GM19238 (cell line): ENCODE measurements at regions not wholly inside any gene's neighbourhood (a gene's known extent, or its start where the extent isn't known, plus 50 kb on each side); places are given as distances from the start of the nearest gene placed in this dataset.
"Not testable (repeated sequence)": the region's sequence is repeated elsewhere in the genome, so short reads cannot be mapped to it uniquely, and the experiment has no call there.

Experiments
- DNase-seq: peaks from one replicate; pipeline ENCODE4 v3.0.0; 2011; ENCODE audit warnings: low spot score; ENCODE audit not compliant: insufficient read length

DNA sequence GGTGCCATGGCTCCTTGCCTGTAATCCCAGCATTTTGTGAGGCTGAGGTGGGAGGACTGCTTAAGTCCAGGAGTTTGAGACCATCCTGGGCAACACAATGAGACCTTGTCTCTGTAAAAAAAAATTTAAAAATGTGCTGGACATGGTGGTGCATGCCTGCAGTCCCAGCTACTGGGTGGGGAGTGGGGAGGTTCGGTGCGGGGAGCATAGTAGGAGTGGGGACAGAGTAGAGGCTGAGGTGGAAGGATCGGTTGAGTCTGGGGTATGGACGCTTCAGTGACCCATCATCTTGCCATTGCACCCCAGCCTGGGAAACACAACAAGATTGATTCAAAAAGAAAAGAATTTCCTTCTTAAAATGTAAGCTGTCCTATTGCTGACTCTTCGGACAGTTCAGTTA, 1490.0 kb upstream of the GBE1 start:
- DNase-seq, result no peak

DNA sequence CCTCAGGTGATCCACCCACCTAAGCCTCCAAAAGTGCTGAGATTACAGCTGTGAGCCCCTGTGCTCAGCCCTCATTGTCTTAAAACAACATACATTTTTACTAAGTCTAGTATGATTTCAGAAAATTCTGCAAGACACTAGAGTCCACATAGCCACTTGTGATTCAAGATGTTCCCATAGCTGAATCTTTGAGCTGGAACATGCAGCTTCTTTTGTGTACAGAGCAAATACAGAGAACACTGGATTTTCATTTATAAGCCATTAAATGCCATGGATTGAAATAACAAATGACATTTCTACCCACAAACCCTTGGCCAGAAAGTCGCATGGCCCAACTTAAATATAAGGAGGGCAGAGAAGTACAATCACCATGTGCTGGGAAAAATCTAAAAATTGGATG, 1489.2 kb upstream of the GBE1 start:
- DNase-seq, result no peak

DNA sequence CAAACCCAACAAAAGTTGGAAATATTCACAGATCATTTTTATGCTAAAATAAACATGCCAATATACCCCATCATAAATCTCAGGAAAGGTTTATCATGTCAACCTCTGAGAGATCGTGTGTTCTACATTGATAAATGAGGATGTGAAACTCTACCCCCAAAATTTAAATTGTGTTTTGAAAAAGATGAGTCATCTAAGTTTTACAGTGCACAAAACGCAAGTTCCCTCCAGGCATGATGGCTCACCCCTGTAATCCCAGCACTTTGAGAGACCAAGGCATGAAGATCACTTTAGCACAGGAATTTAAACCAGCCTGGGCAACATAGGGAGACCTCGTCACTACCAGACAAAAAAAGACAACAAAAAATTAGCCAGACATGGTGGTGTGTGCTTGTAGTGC, 1487.0 kb upstream of the GBE1 start:
- DNase-seq, result no peak

DNA sequence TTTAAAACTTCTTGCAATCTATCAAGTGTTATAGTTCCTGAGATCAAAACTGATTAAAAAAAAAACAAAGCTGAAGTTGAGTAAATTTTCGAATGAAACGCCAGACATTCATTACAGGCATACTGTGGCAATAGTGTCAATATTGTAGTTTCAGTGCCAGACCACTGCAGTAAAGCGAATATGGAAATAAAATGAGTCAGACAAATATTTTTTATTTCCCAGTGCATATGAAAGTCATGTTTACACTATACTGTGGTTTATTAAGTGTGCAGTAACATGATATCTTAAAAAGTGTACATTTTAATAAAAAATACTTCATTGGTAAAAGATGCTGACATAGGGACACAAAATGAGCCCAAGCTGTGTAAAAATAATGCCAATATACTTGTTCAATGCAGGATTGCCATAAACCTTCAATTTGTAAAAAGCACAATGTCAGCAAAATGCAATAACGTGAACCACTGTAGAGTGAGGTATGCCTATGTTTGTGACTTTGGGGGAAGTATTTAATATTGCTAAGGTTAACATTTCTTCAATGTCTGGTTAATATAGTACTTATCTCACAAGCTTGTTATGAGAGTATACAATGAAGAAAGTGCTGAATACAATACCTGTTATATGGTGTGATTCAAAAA, 1473.9 kb upstream of the GBE1 start:
- DNase-seq, result no peak

DNA sequence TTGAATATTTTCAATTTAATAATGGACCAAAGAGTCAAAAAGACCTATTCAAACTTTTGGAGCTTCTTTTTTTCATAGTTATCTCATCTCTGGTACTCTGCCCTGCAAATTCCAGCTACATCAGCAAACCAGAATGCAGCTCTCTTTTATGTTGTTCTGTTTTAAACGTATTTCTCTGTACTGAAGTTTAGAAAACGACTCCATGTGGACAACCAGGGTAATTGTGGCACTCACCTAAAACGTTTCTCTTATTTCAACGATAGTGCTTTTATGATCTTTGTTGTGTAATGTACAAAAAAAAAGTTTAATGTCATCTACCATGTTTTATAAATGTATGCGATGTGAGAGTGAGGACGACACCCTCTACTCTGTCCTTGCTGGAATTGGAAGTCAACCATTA, 1472.3 kb upstream of the GBE1 start:
- no peak for DNase-seq

DNA sequence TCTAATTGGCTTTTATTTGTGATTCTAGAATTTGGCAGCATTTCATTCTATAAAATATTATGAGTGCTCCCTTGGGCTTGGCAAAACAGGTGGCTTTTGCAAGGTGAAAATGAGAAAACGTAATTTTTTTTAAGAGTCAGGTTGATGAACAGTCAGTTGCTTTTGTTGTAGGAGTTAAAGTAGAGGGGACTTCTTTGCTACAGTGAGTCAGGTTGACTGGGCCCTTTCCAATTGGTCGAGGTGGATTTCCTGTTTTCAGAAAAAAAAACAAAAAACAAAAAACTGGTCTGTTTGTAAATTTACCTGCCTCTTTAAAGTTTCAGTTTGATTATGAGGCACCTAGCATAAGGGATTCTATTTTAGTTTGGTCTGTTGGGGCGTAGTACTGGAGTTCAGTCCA, 1469.4 kb upstream of the GBE1 start:
- no peak for DNase-seq

DNA sequence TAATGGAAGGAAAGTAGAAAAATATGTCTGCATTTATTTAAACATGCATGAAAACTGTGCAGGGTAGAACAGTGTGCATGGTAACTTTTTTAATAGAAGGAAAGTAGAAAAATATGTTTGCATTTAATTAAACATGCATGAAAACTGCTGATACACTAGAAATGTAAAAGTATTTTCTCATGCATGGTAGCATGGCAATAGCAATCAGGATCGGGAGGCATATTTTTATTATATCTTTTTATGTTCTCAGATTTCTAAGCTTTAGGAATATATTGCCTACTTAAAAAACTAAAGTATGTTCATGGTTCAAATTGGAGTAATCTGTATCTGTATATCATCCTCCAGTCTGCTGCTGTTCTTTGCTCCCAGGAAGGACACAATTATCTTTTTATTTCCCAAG, 1468.9 kb upstream of the GBE1 start:
- DNase-seq, result no peak

DNA sequence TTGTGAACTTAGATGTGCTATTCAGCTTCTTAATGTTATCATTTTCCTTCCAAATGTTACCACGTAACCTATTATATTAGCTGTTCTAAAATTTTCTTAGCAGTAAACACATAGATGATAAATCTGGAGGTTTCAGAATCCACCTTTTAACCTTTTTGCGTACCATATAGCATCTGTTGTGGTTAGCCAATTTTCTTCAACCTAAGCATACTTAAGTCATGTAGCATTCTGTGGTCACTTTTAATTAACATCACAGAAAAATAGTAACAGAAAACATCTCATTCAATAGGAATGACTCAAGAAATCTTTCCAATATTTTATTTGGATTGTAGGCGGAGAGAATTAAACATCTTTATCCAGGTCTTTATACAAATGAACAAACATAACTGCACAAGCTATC, 1465.3 kb upstream of the GBE1 start:
- no peak for DNase-seq

DNA sequence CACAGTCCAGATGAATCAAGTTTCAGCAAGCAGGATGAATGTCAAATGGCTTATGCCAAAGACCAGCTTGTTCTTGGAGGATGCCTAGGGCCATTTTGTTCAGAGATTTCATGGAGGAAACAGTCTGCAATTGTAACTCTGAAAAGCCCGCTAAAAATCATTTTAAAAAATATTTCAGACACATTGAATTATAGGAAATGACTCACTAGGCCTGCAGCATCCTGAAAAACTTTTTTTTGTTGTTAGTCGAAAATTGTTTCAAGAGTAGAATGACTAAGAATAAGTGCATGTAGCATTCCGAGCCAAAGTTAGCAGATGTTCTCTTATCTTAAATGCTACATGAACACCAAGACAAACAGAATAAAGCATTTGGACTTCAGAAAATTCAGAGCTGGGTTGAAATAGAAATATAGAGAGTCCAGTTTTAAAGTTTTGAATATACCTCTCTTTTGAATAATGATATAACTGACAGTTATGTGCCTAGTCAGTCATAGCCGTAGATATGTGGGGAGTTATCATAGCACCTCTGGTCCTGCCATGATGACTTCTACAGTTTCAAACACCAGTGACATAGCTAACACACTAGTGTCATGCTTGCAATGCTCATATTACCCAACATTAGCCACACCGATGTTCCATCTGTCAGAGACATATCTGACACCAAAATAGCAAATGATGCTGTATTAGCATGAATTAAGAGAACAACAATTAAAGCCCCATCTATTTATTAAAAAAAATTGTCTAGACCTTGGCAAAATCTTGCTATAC, 1462.8 kb upstream of the GBE1 start:
- DNase-seq, result no peak

DNA sequence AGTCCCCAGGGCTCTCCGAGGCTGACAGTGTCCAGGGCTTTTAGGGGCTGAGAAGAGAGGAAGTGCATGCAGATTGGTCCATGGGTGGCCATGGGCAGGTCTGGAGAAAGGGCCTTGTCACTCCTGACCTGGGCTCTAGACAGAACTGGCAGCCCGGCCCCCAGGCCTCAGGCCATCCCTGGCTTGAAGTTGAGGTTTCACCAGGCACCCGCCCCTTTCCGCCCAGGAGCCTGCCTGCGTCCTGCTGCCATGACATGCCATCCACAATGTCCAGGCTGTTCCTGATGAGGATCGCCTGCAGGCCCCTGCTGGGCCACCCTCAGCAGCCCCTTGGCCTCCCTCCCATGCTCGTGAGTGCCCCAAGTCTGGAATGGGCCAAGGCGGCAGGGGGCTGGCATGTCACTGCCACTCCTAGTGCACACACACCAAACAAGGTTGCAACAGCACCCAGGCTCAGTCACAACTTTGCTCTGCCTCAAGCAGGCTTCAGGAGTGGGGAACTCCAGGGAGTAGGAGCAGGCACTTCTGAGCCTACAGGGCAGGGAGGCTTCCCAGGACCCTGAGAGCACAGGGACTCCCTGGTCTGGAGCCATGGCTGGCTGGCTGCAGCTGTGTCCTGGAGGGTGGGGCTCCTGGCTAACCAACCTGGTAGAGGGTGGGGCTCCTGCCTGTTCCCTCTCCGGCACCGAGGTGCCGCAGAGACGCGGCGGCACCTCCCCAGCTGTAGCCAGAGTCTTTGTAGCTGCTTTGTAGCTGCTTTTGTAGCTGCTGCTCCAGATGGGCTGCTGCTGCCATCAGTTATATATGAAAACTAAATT, 1457.1 kb upstream of the GBE1 start:
- DNase-seq, result no peak

DNA sequence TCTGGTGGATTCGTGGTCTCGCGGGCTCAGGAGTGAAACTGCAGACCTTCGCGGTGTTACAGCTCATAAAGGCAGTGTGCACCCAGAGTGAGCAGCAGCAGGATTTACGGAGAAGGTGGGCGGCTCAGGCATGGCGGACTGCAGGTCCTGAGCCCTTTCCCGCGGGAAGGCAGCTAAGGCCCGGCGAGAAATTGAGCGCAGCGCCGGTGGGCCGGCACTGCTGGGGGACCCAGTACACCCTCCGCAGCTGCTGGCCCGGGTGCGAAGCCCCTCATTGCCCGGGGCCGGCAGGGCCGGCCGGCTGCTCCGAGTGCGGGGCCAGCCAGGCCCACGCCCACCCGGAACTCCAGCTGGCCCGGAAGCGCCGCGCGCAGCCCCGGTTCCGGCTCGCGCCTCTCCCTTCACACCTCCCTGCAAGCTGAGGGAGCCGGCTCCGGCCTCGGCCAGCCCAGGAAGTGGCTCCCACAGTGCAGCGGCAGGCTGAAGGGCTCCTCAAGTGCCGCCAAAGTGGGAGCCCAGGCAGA, 1456.2 kb upstream of the GBE1 start:
- DNase-seq, result not testable (repeated sequence)

DNA sequence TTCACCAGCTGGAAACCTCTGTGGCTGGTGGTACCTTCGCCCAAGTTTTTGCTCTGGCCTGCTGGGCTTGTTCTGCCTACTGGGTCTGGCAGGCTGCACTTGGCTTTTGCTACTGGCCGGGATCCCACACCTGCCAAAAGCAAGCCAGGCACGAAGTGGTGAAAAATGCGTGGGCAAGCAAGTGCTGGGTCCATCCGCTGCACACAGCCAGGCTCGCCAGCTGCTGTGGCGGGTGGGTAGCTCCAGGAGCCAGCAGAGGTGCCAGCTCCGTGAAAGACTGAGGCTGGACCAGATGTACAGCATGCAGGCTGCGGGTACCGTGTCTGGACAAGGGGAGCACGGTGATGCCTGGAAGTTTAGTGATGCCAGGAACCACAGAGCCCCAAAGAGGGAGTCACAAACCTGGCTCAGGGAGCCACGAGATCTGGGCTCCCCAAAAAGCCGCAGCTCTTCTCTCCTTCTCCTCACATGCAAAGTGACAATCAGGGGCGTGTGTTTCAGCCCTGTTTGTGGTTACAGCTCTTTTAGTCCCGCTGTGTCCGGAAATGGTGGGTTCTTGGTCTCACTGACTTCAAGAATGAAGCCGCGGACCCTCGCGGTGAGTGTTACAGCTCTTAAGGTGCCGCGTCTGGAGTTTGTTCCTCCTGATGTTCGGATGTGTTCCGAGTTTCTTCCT, 1455.6 kb upstream of the GBE1 start:
- no peak for DNase-seq

DNA sequence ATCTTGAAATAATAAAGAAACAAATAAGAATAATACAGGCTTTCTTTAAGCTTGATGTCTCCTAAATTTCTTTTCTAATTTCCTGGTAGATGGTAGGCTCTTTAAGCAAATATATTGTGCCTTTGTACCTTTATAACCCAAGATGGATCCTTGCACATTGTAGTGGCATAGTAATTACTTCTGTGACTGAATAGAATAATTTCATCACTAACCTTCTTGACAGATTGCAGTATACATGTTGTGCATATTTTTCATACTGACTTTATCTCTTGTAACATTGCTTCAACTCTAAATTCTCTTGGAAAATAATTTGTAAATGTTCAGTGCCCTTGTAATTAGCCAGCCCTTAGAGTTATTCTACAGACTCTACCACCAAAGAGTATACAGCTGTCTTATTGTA, 1433.8 kb upstream of the GBE1 start:
- DNase-seq, result no peak

DNA sequence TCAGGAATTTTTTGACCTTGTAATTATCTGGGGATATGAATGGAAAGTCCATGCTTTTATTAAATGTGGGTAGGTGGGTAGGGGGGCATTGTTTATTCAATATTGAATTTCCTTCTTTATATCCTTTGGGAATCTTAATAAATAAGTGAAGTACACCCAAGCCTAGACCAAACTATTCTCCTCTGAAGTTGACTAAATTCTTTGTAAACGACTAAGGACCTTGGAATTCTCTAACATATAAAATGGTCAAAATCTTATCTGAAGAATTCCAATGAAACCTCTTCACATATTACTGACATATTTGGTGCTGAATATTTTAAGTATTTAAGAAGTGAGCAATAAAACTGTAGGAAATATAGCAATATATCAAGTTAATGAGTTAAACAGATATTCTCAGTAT, 1432.1 kb upstream of the GBE1 start:
- DNase-seq, result no peak

DNA sequence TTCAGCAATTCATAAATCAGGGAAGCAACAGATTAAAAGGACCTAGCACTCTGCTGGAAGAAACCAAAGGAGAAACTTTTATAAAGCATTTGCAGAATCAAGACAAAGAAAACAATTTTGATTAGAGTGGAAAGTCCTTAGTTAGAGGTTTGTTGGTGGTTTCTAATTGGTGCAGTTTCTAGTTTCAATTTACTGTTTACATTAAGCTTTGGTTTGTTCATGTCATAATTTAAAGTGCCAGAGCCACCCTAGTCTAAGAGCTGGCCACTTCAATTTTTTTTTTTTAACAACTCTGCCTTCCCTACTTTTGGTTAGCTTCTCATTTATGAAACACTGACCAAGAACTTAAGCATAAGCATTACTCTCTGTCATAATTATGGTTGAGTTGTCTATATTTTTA, 1428.2 kb upstream of the GBE1 start:
- no peak for DNase-seq

DNA sequence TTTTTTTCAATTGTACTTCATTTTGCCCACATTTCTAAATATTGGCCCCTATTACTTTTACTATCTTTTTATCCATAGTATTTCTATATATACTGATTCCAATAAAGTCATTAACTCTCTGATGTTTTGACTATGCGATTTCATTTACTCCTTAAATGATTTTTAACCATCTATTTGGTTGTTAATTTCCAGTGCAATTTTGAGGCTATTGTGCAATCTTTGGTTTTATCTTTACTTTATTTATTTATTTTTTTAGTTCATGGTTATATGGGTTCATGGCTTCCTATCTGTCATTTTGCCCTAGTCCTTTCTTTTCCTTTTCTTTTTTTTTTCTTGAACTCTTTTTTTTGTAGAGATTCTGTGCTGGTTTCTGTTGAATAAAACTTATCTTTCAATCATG, 1408.0 kb upstream of the GBE1 start:
- no peak for DNase-seq

DNA sequence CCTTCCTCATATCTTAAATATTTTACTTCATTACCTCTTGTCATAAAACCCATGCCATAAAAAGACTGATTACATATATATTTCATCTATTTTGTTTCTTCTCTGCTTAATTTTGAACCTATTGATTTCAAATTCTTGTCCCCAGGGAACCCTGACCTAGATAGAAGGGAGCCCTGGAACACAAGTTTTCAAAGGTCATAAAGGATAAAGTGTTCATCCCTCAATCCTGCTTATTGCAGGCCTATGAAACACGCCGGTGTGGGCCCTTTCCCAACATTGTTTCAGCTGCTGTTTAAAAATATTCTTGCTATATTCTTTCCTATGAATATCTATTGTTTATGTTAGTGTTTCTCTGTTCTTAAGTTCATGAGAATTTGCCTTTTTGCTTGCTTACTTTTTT, 1389.5 kb upstream of the GBE1 start:
- no peak for DNase-seq

DNA sequence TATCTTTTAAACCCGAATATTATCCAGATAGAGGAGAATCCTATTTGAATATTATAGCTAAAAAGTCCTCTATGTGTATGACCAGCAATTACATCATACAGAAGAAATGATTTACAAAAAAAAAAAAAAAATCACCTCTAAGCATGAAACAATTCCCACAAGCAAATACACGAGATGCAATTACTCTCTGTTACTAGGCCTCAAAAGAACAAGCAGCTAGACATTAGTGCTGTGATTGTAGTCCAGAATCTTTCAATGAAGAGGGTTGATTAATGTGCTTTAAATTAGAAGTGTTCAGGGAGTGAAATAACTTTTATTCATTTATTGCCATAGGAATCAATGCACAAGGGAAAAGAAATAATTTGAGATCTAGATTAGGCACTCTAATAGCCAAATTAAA, 1379.5 kb upstream of the GBE1 start:
- no peak for DNase-seq

DNA sequence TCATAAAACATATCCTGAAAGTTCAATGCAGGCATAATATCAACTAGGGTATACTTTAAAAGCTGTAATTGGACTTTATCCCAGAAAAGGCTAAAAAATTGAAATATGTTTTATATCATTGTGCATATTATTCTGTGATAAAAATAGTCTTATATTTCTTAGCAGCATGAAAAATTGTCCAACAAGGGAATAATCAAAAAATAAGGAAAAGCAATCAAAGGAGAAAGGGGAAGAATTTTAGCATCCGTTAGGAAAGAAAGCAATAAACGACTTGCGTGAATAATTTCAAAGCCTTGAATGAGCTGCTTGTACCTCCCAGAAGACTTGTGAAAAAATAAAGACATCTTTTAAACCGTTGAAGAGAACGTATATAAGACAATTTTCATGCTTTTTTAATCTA, 1369.8 kb upstream of the GBE1 start:
- DNase-seq, result no peak

DNA sequence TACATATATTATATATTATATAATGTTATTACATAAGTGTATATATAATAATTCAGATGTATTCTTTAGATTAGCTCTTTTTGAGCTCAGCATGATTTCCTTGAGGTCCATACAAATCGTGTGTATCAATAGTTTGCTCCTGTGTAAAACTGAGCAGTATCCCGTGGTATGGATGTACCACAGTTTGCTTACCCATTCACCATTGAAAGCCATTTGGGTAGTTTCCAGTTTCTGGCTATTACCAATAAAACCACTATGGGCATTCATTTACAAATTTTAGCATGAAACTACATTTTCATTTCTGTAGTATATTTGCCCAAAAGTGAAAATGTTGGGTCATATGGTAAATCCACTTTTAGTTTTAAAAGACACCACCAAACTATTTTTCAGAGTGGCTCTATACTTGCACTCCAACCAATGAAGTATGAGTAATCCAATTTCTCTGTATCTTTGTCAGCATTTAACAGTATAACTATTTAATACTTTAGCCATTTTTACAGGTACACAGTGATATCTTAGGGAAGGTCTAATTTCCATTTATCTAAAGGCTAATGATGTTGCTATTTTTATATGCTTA, 1361.4 kb upstream of the GBE1 start:
- DNase-seq, result no peak

DNA sequence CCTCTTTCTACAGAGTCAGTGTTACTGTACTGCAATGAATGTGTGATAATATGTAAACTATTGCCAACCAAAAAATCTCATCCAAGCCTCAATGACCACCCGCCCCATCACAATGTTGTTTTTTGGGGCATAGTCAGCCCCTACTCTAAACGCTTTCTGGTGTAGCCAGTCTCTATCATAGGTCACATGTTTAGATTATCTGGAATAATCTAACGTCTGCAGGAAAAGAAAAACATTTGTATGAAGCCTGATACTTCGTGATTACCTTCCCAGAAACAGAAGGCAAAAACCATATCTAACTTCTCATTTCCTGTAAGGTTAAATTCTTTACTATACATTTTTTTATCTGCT, 1331.8 kb upstream of the GBE1 start:
- DNase-seq, result no peak
